Gastrocnemius medialis (tissue), 4 donors: ENCODE measurements at regions not wholly inside any gene's neighbourhood (a gene's known extent, or its start where the extent isn't known, plus 50 kb on each side); places are given as distances from the start of the nearest gene placed in this dataset.

ENCODE experiments used
- CTCF ChIP-seq, 5 experiments: fragments of 450-650 bp in 3 of 5; fragments of 200-600 bp in 2 of 5; sonication (generic) in 2 of 5; IDR thresholded peaks in 4 of 5; conservative IDR thresholded peaks in 1 of 5; 1 replicate in 4 of 5; 2 replicates in 1 of 5; pipeline ENCODE4 v1.5.1; 2016 to 2019; ENCODE audit warnings: antibody characterized with exemption in 5 of 5, mild to moderate bottlenecking in 3 of 5, moderate library complexity in 3 of 5
- POLR2A ChIP-seq, 2 donors: fragments of 450-650 bp; IDR thresholded peaks; one replicate each; pipeline ENCODE4 v1.6.1; 2017; ENCODE audit warnings: antibody characterized with exemption in 2 of 2, mild to moderate bottlenecking in 2 of 2, moderate library complexity in 2 of 2

- TF ChIP-seq POLR2A (IDR thresholded peaks at IDR 0.05) (no peak), CTCF (IDR thresholded peaks at IDR 0.05 in 4 of 5, conservative IDR thresholded peaks at IDR 0.05 in 1 of 5) (no peak)
Observed at GRCh38 chr1:187342495-187342894, 513.7 kb downstream of the PLA2G4A start.
